GM19328 (cell line): ENCODE measurements at regions not wholly inside any gene's neighbourhood (a gene's known extent, or its start where the extent isn't known, plus 50 kb on each side); places are given as distances from the start of the nearest gene placed in this dataset.

ENCODE experiments used
- ATAC-seq: cut with Tn5 transposase; IDR thresholded peaks from one replicate; pipeline ENCODE4 v1.9.1; 2021; ENCODE audit warnings: mild to moderate bottlenecking, moderate library complexity; ENCODE audit not compliant: unreplicated experiment

DNA sequence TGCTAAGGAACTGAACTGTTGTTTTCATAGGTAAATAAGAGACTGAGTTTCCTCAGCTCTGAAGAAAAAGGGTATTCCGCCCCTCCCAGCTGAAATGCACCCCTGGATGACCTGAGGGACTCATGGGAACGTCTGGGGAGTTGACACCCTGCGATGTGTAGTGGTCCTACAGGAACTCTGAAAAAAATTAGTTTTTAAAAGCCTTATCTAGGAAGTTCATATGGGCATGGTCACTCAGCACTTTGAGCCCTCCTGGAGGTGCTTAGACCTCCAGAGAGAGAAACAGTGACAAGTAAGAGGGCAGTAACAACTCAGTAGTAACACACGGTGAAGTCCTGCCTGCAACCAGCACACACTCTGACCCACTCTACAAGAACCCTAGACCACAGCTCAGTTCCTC lies 91.2 kb upstream of the CNOT2 start:
- no peak for ATAC-seq

GRCh38 chr12:70154087-70154638 lies 89.1 kb upstream of the CNOT2 start:
- ATAC-seq, result no peak

GRCh38 chr12:70154960-70155589 lies 88.2 kb upstream of the CNOT2 start:
- ATAC-seq, result no peak

DNA sequence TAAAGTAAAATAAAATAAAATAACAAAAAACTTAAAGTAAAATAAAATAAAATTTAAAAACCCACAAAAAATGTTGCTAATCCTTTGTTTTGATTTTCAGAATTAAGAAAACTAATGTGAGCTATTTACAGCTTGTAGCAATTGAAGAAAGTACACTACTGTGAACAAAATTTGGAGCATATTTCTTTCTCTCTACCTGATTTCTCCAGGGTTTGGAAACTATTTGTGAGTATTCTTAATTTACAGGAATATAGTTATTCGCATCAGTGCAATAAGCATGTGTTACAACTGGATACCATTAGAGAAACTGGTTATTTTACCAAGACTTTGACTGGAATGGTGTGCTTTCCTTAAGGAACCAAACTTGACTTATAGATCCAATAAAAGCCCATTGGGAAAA lies 86.1 kb upstream of the CNOT2 start:
- no peak for ATAC-seq

DNA sequence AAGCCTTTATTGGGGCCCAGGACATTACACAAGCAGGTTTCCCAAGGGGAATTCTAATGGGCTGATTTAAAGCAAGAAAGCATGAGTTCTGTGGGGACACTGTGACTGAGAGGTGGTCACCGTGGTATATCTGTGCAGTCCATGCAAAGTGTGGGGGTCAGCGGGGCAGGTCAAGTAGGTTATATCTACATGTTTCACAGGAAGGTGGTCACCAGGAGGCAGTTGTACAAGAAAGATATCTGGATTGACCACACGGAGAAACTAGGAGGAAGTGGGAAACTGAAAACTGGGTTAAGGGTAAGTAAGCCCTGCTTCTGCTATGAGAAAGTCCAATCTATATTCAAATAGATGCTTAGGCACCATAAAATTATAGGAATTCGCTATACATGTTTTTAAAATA lies 77.8 kb upstream of the CNOT2 start:
- no peak for ATAC-seq

- ATAC-seq, result no peak
Observed at GRCh38 chr12:70176290-70176689, 66.9 kb upstream of the CNOT2 start.

DNA sequence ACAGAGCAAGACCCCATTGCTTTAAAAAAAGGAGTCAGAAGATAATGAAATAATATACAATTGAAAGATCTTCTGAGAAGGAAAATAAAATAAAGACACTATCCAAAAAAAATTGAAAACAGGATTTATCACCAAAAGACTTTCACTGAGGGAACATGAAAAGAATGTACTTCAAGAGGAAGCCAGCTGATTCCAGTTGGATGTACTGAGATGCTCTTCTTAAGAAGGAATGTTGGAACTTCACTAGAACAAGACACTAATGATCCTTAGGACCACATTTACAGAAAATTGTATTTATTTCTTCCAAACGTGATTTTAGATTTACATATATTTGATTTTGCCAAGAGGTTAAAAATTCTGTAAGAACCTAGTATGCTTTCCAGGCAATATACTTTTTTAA lies 65.6 kb upstream of the CNOT2 start:
- no peak for ATAC-seq

- ATAC-seq, result no peak
Observed at GRCh38 chr12:70178038-70178437, 65.2 kb upstream of the CNOT2 start.

DNA sequence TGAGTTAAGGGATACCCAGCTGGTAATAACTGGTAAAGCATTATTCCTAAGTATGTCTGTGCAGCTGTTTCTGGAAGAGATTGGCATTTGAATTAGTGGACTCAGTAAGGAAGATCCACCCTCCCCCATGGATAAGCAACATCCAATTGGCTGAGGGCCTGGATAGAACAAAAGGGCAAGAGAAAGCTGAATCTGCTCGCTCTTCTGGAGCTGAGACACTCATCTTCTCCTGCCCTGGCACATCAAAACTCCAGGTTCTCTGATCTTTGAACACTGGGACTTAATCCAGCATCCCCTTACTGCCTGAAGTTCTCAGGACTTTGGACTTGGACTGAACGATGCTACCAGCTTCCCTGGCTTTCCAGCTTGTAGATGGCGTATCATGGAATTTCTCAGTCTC lies 63.1 kb upstream of the CNOT2 start:
- ATAC-seq, result no peak

GRCh38 chr12:70185301-70185700 lies 57.9 kb upstream of the CNOT2 start:
- no peak for ATAC-seq

GRCh38 chr12:70186436-70186835 lies 56.8 kb upstream of the CNOT2 start:
- ATAC-seq, result no peak

GRCh38 chr12:70190262-70191010 lies 52.8 kb upstream of the CNOT2 start:
- no peak for ATAC-seq
